ENCODE measurements at regions not wholly inside any gene's neighbourhood (a gene's known extent, or its start where the extent isn't known, plus 50 kb on each side); places are given as distances from the start of the nearest gene placed in this dataset.
"Not testable (repeated sequence)": the region's sequence is repeated elsewhere in the genome, so short reads cannot be mapped to it uniquely, and the experiment has no call there.

DNA sequence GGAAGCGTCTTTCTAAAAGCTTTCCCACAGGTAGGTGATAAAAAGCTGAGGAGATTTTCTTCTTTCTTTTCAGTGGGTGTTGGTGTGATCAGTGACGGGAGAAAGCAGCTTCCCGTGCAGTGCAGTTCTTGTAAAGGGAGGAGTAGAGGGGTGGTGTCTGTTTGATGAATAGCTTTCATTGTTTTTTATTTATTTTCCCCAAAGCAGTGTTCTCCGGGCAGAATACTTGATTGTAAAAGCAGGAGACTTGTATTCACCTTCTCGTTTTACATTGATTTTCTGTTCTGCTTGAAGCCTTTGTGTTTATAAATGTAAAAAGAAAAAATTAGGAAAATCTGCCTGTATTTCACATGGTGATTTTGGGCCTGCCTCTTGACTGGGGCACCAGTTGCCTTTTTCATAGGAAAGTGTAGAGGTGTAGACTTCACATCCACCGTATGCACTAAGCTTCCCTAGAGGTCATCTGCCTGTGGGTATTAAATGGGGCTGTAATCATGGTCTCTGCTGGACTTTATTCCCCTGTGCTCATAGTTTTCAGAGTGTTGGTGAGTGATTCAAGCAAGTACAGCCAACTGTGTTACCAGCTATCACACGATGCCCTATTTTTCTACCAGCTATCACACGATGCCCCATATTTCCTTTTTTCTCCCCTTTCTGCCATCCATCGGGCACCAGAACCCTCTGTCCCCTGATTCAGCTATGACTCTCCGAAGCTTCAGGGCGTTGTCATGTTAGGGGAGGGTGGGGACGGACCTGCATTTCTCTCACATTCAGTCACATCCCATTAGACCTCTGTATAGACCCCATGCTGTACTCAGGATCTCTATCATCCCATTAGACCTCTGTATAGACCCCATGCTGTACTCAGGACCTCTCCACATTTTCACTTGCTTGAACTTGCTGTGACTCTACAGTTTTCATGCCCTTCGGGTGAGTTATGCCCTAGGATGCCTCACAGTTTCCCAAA, 526.5 kb downstream of the TRIML1 start:
- CTCF ChIA-PET = no interaction called here

GRCh38 chr4:188678691-188679090, 539.5 kb downstream of the TRIML1 start:
- H2AFZ ChIP-seq (ENCODE audit: low read length); CTCF ChIA-PET; H3K4me3 ChIP-seq (ENCODE audit: low read length); H3K9me3 ChIP-seq (ENCODE audit: low read length); H3K27ac ChIP-seq (ENCODE audit: low read length); H3K9ac ChIP-seq (ENCODE audit: low read length); POLR2A ChIA-PET (ENCODE audit: unreplicated experiment); H3K36me3 ChIP-seq (ENCODE audit: low read depth, low read length); DNase-seq; H3K79me2 ChIP-seq (ENCODE audit: low read length); BruUV-seq (replicated peaks); H3K4me2 ChIP-seq (ENCODE audit: low read length); H4K20me1 ChIP-seq (ENCODE audit: low read length); H3F3A ChIP-seq (ENCODE audit: low read length, unreplicated experiment); H3K4me1 ChIP-seq (ENCODE audit: insufficient read depth, low read length); H3K9me2 ChIP-seq (replicated peaks; ENCODE audit: low read length); ATAC-seq; H3K27me3 ChIP-seq (ENCODE audit: low read length); intact Hi-C loops (cut with micrococcal nuclease): not testable (repeated sequence)

More for the DNA sequence above, 526.5 kb downstream of the TRIML1 start:
- TF ChIP-seq EZH2phosphoT487 (IDR thresholded peaks at IDR 0.05; ENCODE audit: borderline replicate concordance, low read length) (no peak), CTCF (conservative IDR thresholded peaks at IDR 0.05; ENCODE audit: low read depth, low read length) (no peak), EZH2 (IDR thresholded peaks at IDR 0.05; ENCODE audit: low read length, unreplicated experiment) (no peak)
- no peaks in the 10 kb centered on the region for H3K4me1 ChIP-seq (ENCODE audit: insufficient read depth, low read length)
- intact Hi-C loops (cut with micrococcal nuclease) = no loop called here
- DNase-seq (no peak), ATAC-seq (no peak)
- H3K4me2 ChIP-seq (ENCODE audit: low read length) = no peak overlapping the region
- H2AFZ ChIP-seq (ENCODE audit: low read length) = no peak overlapping the region
- BruUV-seq (replicated peaks) = no TSS peak
- no peak overlapping the region for H3K9ac ChIP-seq (ENCODE audit: low read length)
- H3K79me2 ChIP-seq (ENCODE audit: low read length) = no peaks in the 10 kb centered on the region
- no peaks in the 10 kb centered on the region for H3K9me3 ChIP-seq (ENCODE audit: low read length)
- H3K4me3 ChIP-seq (ENCODE audit: low read length) = no peak overlapping the region
- H3K27ac ChIP-seq (ENCODE audit: low read length) = no peak overlapping the region
- no peaks in the 10 kb centered on the region for H3F3A ChIP-seq (ENCODE audit: low read length, unreplicated experiment)
- POLR2A ChIA-PET (ENCODE audit: unreplicated experiment) = no interaction called here
- H4K20me1 ChIP-seq (ENCODE audit: low read length) = no peaks in the 10 kb centered on the region
- no peaks in the 10 kb centered on the region for H3K9me2 ChIP-seq (replicated peaks; ENCODE audit: low read length)
- H3K27me3 ChIP-seq (ENCODE audit: low read length) = no peaks in the 10 kb centered on the region
- H3K36me3 ChIP-seq (ENCODE audit: low read depth, low read length) = no peaks in the 10 kb centered on the region

- H3K9me2 ChIP-seq (replicated peaks; ENCODE audit: low read length) = no peaks in the 10 kb centered on the region
- no peaks in the 10 kb centered on the region for H3K27me3 ChIP-seq (ENCODE audit: low read length)
- no peak for TF ChIP-seq EZH2phosphoT487 (IDR thresholded peaks at IDR 0.05; ENCODE audit: borderline replicate concordance, low read length)
- TF ChIP-seq EZH2 (IDR thresholded peaks at IDR 0.05; ENCODE audit: low read length, unreplicated experiment) = no peak
- TF ChIP-seq CTCF (conservative IDR thresholded peaks at IDR 0.05; ENCODE audit: low read depth, low read length) = no peak
- H3K36me3 ChIP-seq (ENCODE audit: low read depth, low read length) = no peaks in the 10 kb centered on the region
- H3K4me1 ChIP-seq (ENCODE audit: insufficient read depth, low read length) = no peaks in the 10 kb centered on the region
- 0 out of 2 replicates have a peak overlapping the region, but pooled peaks have one; percentile 5 for H3K4me2 ChIP-seq (ENCODE audit: low read length)
- POLR2A ChIA-PET (ENCODE audit: unreplicated experiment) = no interaction called here
- no peaks in the 10 kb centered on the region for H4K20me1 ChIP-seq (ENCODE audit: low read length)
- CTCF ChIA-PET = no interaction called here
- H3K27ac ChIP-seq (ENCODE audit: low read length) = no peak overlapping the region
- H3K9me3 ChIP-seq (ENCODE audit: low read length) = no peaks in the 10 kb centered on the region
- no peak for ATAC-seq
- H3K4me3 ChIP-seq (ENCODE audit: low read length) = no peak overlapping the region
- H2AFZ ChIP-seq (ENCODE audit: low read length) = no peak overlapping the region
- H3K79me2 ChIP-seq (ENCODE audit: low read length) = no peaks in the 10 kb centered on the region
- no TSS peak for BruUV-seq (replicated peaks)
- intact Hi-C loops (cut with micrococcal nuclease) = no loop called here
- no peaks in the 10 kb centered on the region for H3F3A ChIP-seq (ENCODE audit: low read length, unreplicated experiment)
- no peak for DNase-seq
- H3K9ac ChIP-seq (ENCODE audit: low read length) = no peak overlapping the region
Measured at GRCh38 chr4:188680004-188680666, 540.9 kb downstream of the TRIML1 start.

Data from PC-3 (cell line).